AG09309 (cell line): ENCODE measurements at regions not wholly inside any gene's neighbourhood (a gene's known extent, or its start where the extent isn't known, plus 50 kb on each side); places are given as distances from the start of the nearest gene placed in this dataset.

Source experiments
- DNase-seq: peaks from one replicate; pipeline ENCODE4 v3.0.0-alpha.2; 2010; ENCODE audit warnings: low read depth
- H3K4me3 ChIP-seq: 2 replicates; pipeline ENCODE4 v1.5.1; 2011; ENCODE audit warnings: mild to moderate bottlenecking, low read depth, low read length, moderate library complexity; ENCODE audit not compliant: control insufficient read depth
- TF ChIP-seq, protein P1 (sequence below): IDR thresholded peaks from 2 replicates; pipeline ENCODE4 v1.5.1; 2011; ENCODE audit warnings: mild to moderate bottlenecking, low read depth, low read length, inconsistent platforms; ENCODE audit not compliant: insufficient read depth, control insufficient read depth; ENCODE audit errors: missing control alignments

DNA sequence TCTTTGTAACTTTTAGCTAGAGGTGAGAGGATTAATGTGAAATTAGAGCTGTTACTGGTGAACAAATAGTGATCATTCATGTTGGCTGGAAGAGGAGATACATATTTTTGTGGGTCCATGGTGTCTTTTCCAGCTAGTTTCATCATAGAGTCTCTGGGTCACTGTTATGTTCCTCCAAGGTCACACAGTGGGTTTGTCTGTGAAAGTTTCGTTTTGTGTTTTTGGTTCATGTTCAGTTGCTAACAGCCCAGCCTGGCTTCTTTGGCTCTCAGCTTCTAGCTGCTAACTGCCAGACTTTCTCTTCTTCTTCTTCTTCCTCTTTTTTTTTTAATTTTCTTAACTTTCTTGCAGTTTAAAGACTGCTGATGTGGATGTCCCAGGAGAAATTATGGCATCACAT is 480.0 kb upstream of the SYT4 start:
- TF ChIP-seq, protein P1, sequence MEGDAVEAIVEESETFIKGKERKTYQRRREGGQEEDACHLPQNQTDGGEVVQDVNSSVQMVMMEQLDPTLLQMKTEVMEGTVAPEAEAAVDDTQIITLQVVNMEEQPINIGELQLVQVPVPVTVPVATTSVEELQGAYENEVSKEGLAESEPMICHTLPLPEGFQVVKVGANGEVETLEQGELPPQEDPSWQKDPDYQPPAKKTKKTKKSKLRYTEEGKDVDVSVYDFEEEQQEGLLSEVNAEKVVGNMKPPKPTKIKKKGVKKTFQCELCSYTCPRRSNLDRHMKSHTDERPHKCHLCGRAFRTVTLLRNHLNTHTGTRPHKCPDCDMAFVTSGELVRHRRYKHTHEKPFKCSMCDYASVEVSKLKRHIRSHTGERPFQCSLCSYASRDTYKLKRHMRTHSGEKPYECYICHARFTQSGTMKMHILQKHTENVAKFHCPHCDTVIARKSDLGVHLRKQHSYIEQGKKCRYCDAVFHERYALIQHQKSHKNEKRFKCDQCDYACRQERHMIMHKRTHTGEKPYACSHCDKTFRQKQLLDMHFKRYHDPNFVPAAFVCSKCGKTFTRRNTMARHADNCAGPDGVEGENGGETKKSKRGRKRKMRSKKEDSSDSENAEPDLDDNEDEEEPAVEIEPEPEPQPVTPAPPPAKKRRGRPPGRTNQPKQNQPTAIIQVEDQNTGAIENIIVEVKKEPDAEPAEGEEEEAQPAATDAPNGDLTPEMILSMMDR: no peak
- DNase-seq: no peak
- no peak overlapping the region for H3K4me3 ChIP-seq

DNA sequence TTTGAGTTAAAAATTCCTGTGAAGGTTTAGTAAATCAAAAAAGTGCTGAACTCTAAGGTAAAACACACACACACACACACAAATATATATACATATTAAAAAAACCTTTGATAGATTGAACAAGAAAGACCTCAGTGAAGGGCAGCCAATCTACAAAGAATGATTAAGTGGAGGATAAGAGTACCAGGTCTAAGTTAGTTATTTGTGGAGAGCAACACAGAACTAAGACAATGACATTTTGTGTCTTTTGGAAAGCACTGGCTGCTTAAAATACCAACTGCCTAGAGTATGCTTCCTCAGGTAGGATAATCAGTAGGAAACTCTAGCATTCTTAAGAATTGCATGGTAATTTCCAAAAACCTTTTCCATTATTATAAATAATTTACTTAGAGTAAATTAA is 481.4 kb upstream of the SYT4 start:
- no peak overlapping the region for H3K4me3 ChIP-seq
- TF ChIP-seq, protein P1: no peak
- no peak for DNase-seq

DNA sequence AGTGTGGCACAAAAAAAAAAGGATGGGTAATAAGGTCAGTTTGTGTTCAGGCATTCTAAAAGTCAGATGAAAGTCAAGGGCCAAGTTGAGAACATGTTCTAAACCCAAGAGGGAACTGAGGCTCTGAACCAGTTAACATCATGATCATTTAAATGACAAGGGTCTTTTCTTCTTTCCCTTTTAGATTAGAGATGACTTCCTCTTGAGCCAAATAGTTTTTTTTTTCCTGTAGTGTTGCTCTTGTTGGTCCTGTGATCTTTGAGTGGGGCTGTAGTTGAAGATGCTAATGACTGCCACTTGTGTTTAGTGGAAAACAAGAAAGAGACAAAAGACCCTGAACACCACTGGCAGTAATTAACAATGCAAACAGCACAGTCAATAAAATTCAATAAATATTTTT is 482.7 kb upstream of the SYT4 start:
- no peak for DNase-seq
- no peak overlapping the region for H3K4me3 ChIP-seq
- TF ChIP-seq, protein P1: no peak

DNA sequence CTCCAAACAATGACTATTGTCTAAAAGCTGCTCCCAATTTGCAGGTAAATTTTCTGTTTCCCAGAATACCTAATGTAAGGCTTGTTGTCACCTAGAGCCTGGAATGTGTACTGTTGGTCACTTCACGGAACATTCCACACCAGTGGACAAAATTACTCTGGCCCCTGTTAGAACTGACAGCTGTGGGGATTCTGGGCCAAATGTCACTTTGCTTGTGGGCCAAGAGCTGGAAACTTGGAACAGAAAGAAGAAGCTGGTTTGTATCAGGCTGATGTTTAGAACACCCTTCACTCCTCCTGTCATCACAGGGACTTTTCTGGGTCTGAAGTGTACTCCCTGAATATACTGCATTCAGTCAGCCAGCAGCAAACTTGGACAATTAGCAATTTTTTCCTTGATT is 495.6 kb upstream of the SYT4 start:
- DNase-seq: no peak
- H3K4me3 ChIP-seq: no peak overlapping the region
- TF ChIP-seq, protein P1: no peak

DNA sequence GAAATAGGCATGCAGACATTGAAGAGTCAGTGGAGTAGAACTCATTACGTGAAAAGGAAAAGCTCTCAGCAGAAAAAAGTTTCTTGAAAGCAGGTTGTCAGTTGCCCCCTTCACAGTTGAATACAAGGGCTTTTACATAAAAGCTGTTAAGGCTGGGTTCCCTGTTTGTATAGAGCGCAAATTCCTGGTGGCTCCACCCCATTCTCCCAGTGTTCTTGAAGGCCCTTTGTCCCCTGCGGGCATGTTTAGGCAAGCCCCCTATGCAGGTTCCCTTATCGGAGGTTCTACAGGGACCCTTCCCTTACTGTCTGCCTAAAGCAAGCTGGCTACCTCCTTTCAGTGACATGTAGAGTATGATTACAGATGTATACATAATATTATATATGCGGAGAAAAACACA is 497.2 kb upstream of the SYT4 start:
- TF ChIP-seq, protein P1: no peak
- no peak overlapping the region for H3K4me3 ChIP-seq
- DNase-seq: no peak

DNA sequence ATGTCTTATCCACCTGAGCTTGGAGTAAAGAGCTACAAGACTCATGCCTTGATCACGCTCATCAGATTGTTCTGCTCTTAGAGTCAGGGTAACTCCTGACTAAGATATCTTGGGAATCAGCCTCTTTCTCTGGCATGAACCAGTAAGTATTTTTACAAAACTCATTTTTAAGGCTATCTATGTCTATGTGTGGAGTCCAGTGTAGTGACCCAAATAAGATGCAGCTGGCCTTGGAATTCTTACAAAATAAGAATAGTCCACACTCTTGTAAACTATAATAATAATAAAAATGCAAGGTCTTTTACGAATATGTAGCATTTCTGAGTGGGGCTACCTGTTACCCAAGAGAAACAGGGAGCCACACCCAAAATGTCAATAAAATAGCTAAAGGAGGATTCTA is 498.3 kb upstream of the SYT4 start:
- H3K4me3 ChIP-seq: no peak overlapping the region
- TF ChIP-seq, protein P1: no peak
- DNase-seq: no peak

DNA sequence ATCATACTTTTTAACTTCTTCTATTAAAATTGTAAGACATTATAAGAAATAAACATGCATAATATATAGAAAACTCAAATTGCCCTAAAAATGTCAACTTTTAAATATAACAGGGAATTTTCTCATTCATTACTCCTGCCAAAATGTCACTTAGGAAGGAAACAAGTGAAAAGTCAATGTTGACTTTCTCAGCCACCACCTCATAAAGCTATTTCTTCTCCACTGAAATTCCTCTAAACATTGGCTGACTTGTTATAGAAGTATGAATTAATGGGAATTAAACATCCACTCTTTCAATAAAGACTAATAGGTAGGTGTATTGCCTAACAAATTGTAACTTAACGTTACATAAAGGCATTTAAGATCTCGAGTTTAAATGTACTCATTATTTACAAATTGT is 499.7 kb upstream of the SYT4 start:
- TF ChIP-seq, protein P1: no peak
- no peak overlapping the region for H3K4me3 ChIP-seq
- no peak for DNase-seq
